Mucosa of descending colon (tissue), 3 donors: ENCODE measurements at regions not wholly inside any gene's neighbourhood (a gene's known extent, or its start where the extent isn't known, plus 50 kb on each side); places are given as distances from the start of the nearest gene placed in this dataset.
"Not testable (repeated sequence)": the region's sequence is repeated elsewhere in the genome, so short reads cannot be mapped to it uniquely, and the experiment has no call there.

Experiments
- ATAC-seq: fragments of 200-7000 bp; cut with Tn5 transposase; one replicate; pipeline ENCODE4 v1.9.1; 2020; ENCODE audit warnings: mild to moderate bottlenecking, moderate library complexity
- DNase-seq, 3 donors: peaks; one replicate each; pipeline ENCODE4 v3.0.0-alpha.2; 2020
- H3K36me3 ChIP-seq: fragments of 200-600 bp; one replicate; pipeline ENCODE4 v1.8.0; 2021; ENCODE audit warnings: low read depth, mild to moderate bottlenecking
- H3K4me1 ChIP-seq: fragments of 200-600 bp; one replicate; pipeline ENCODE4 v1.8.0; 2021; ENCODE audit warnings: low read depth, mild to moderate bottlenecking
- H3K4me3 ChIP-seq: fragments of 200-600 bp; one replicate; pipeline ENCODE4 v1.8.0; 2021; ENCODE audit warnings: mild to moderate bottlenecking
- H3K9me3 ChIP-seq: fragments of 200-600 bp; one replicate; pipeline ENCODE4 v1.8.0; 2021; ENCODE audit warnings: mild to moderate bottlenecking
- intact Hi-C, 2 donors: fragments of 100-400 bp; cut with DNase I in 1 of 2; cut with micrococcal nuclease in 1 of 2; formaldehyde crosslinking; loops; one replicate each; pipeline versions ENCODE4 v1.11.0 to v1.11.1; 2022; cut with DNase I, micrococcal nuclease
- TF ChIP-seq, protein P1 (sequence below): fragments of 200-600 bp; IDR thresholded peaks from one replicate; pipeline ENCODE4 v1.8.0; 2022; ENCODE audit warnings: antibody characterized with exemption, mild to moderate bottlenecking
- donor health status: DM: no; HTN: no; CAD: no; lungs with moderate emphysema.
- donor health status: DM: no; HTN: no; CAD: no.
- donor health status: DM: no; HTN: yes; CAD: no.

DNA sequence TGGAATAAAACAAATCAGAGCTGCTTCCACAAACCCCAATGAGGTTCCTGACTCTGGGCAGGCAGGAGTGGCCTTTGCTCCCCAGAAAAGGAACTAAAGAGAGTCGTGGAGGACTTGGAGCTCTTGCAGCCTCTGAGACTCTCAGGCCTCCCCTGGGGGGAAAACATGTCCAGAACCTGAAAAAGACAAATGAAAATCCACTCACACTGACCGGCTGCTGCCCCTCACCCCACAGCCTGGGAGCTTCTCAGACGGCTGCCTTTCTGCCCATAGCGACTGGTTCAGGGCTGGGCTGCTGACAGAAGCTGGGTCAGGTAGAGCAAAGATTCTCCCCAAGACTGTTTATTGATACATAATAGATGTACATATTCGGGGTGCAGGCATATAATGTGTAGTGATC lies 356.0 kb downstream of the ADGRD1 start:
- Histone ChIP-seq H3K4me3 (no peak overlapping the region), H3K9me3 (no peaks in the 10 kb centered on the region), H3K4me1 (no peaks in the 10 kb centered on the region), H3K36me3 (no peaks in the 10 kb centered on the region)
- intact Hi-C loops = loop anchor here in 1 of 2 donors (5.0 kb wide), 1 partner anchor 333 kb away; no protein-coding TSS in a partner anchor
- TF ChIP-seq, protein P1, sequence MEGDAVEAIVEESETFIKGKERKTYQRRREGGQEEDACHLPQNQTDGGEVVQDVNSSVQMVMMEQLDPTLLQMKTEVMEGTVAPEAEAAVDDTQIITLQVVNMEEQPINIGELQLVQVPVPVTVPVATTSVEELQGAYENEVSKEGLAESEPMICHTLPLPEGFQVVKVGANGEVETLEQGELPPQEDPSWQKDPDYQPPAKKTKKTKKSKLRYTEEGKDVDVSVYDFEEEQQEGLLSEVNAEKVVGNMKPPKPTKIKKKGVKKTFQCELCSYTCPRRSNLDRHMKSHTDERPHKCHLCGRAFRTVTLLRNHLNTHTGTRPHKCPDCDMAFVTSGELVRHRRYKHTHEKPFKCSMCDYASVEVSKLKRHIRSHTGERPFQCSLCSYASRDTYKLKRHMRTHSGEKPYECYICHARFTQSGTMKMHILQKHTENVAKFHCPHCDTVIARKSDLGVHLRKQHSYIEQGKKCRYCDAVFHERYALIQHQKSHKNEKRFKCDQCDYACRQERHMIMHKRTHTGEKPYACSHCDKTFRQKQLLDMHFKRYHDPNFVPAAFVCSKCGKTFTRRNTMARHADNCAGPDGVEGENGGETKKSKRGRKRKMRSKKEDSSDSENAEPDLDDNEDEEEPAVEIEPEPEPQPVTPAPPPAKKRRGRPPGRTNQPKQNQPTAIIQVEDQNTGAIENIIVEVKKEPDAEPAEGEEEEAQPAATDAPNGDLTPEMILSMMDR = no peak
- DNase-seq = no peak
- no peak for ATAC-seq

GRCh38 chr12:131310227-131310969 lies 356.7 kb downstream of the ADGRD1 start:
- H3K4me1 ChIP-seq, ATAC-seq, H3K36me3 ChIP-seq, H3K4me3 ChIP-seq, H3K9me3 ChIP-seq, DNase-seq: not testable (repeated sequence)
- intact Hi-C loops = loop anchor here in 1 of 2 donors (5.0 kb wide), 1 partner anchor 332 kb away; no protein-coding TSS in a partner anchor

GRCh38 chr12:131311279-131311722 lies 357.6 kb downstream of the ADGRD1 start:
- not testable (repeated sequence) for DNase-seq, H3K36me3 ChIP-seq, H3K4me3 ChIP-seq, H3K4me1 ChIP-seq, H3K9me3 ChIP-seq
- peak; percentile 32 for ATAC-seq
- intact Hi-C loops = loop anchor here in 1 of 2 donors (5.0 kb wide), 1 partner anchor 331 kb away; no protein-coding TSS in a partner anchor

DNA sequence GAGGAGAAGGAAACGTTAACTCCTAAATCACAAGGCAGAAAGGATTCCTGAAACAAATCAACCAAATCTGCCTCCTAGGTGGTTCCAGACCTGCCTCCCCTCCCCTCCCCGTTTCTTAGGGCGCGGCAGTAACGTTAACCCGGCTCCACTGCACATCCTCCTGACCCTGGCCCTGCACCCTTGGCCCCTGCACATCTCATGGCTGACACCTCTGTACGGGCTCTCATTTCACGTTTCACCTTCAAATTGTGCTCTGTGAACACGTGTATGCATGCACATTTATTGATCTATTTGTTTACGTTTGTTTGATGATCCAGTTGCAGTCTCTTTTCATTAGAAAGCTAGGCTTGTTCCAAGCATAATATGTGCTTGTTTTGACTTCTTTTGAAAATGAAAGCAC lies 358.1 kb downstream of the ADGRD1 start:
- no peaks in the 10 kb centered on the region for H3K9me3 ChIP-seq
- DNase-seq (no peak), ATAC-seq (no peak)
- H3K36me3 ChIP-seq = no peaks in the 10 kb centered on the region
- no peak overlapping the region for H3K4me3 ChIP-seq
- TF ChIP-seq, protein P1 = no peak
- H3K4me1 ChIP-seq = no peaks in the 10 kb centered on the region
- intact Hi-C loops = loop anchor here in 1 of 2 donors (5.0 kb wide), 1 partner anchor 331 kb away; no protein-coding TSS in a partner anchor

GRCh38 chr12:131312382-131312781 lies 358.7 kb downstream of the ADGRD1 start:
- not testable (repeated sequence) for H3K36me3 ChIP-seq, H3K4me1 ChIP-seq, H3K4me3 ChIP-seq, DNase-seq, H3K9me3 ChIP-seq, ATAC-seq
- intact Hi-C loops = loop anchor here in 1 of 2 donors (5.0 kb wide), 1 partner anchor 330 kb away; no protein-coding TSS in a partner anchor

DNA sequence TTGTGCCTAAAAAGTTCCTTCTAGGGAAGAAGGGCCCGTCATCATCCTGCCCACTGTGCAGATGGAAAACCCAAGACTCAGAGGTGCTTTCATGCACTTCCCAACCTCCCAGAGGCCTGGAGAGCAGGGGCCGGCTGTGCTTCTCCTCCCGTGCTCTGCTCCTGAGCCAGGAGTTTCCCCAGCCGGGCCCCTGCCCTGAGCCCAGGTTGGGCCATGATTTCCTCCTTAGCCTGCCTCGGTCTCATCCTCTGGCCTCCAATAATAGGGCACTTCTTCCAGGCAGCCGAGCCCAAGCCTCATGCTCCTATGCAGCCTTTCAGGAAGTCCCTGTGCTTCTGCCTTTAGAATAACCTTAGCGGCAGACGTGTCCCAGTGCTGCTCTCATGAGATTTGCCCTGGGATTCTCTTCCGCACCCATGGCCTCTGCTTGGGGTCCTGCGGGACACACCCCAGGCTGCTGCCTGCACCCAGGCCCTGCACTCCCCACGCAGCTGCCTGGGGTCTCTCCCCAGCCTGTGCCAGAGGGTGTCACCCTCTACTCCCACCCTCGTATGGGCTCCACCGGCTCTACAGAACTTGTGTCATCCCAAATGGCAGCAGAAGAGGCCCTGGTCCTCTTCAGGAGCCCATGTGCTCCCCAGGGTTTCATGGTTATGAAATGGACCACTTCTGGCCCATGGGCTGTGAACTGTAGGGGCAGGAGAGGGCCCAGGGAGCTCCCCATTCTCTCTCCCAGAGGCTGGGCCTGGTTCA lies 359.3 kb downstream of the ADGRD1 start:
- Histone ChIP-seq H3K36me3 (no peaks in the 10 kb centered on the region), H3K4me1 (no peaks in the 10 kb centered on the region), H3K9me3 (no peaks in the 10 kb centered on the region), H3K4me3 (no peak overlapping the region)
- TF ChIP-seq, protein P1 = no peak
- ATAC-seq (no peak), DNase-seq (no peak)
- intact Hi-C loops = loop anchor here in 1 of 2 donors (5.0 kb wide), 1 partner anchor 329 kb away; no protein-coding TSS in a partner anchor

DNA sequence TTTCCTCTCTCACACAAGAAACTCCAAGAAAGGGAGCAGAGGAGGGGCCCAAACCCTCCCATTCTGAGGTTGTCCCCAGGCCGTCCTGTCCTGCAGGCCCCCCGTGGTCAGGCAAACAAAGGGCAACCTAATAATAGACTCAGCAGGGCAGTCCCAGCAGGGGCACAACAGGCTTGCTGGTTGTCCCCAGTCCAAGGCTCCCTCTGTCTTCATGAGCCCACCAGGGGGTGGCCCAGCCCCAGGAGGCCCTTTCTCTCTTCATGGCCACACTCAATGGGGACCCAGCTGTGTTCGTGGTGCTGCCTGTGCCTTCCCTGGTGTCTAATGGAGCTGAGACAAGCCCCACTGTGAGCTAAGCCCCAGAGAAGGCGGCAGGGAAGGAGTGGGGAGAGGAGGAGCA lies 359.9 kb downstream of the ADGRD1 start:
- intact Hi-C loops = loop anchor here in 1 of 2 donors (5.0 kb wide), 1 partner anchor 329 kb away; no protein-coding TSS in a partner anchor
- no peak for ATAC-seq

More for the DNA sequence above, 359.9 kb downstream of the ADGRD1 start:
- H3K4me3 ChIP-seq = no peak overlapping the region
- H3K9me3 ChIP-seq = no peaks in the 10 kb centered on the region
- no peaks in the 10 kb centered on the region for H3K36me3 ChIP-seq
- DNase-seq = no peak
- TF ChIP-seq, protein P1 = no peak
- H3K4me1 ChIP-seq = no peaks in the 10 kb centered on the region
